NCI-H774 (cell line): ENCODE measurements at regions not wholly inside any gene's neighbourhood (a gene's known extent, or its start where the extent isn't known, plus 50 kb on each side); places are given as distances from the start of the nearest gene placed in this dataset.
A peak's percentile ranks its signal among the peaks of the same experiment; 100 is the strongest.
"Not testable (repeated sequence)": the region's sequence is repeated elsewhere in the genome, so short reads cannot be mapped to it uniquely, and the experiment has no call there.

Experiments
- DNase-seq: peaks from one replicate; lab custom pipeline; 2025; lab: John Stamatoyannopoulos, UW

DNA sequence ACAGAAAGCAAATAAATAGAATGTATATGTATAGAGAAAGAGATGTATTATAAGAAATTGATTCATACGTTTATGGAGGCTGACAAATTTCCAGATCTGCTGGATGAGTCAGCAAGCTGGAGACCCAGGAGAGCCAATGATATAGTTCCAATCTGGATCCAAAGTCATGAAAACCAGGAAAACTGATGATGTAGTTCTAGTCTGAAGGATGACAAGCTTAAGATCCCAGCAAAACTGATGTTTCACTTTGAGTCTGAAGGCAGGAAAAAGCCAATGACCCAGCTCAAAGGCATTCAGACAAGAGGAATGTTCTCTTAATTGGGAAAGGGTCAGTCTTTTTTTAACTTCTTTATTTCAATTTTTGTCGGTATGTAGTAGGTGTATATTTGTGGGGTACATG lies 102.6 kb downstream of the LHFPL1 start:
- DNase-seq = no peak

DNA sequence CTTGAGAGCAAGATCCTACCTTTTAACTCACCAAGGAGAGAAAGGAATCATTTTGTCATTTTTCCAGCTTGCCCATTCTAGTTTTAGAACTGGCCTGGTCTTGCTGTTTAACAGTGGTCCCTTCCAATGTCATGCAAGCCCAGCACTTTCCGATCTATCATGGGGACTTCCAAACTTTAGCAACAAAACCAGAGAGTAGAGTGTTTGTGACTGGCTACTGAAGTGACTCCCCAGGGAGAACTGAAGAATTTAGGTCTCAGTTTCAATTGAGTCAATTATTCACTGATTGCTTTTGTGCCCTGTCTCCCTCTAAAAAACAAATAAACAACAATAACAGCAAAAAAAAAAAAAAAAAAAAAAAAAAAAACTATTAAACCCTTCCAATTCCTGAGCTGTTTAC lies 108.3 kb downstream of the LHFPL1 start:
- DNase-seq = no peak

DNA sequence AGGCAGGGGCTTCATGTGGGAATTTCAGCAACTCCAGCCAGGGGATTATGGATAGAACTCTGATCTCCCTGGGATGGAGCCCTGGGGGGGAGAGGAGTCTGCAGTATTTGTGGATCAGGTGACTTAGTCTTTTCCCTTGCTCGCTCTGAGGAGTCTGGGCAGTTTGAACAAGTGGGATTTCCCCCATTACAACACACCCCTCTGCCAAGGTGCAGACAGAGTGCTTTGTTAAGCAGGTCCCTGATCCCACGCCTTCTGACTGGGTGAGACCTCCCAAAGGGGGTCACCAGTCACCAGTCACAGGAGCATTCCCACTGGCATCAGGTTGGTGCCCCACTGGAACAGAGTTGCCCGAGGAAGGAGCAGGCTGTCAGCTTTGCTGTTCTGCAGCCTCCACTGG lies 123.9 kb downstream of the LHFPL1 start:
- DNase-seq = no peak

DNA sequence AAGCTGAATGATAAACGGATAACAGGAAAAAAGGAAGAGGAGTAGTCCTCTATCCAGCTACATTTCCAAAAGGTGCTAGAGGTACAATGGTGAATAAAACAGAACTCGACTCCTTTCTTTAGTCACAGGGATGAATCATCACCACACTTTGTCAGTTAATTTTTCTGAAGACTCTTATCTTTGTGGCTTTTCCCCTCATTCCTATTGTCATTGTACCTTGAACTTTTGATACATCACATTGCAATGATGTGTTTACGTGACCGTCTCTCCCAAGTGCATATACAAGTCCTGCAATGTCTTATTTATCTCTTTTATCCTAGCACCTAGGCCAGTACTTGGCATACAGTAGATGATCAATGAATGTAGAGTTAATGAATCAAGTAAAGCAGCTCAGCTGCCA lies 134.7 kb downstream of the LHFPL1 start:
- DNase-seq = no peak

DNA sequence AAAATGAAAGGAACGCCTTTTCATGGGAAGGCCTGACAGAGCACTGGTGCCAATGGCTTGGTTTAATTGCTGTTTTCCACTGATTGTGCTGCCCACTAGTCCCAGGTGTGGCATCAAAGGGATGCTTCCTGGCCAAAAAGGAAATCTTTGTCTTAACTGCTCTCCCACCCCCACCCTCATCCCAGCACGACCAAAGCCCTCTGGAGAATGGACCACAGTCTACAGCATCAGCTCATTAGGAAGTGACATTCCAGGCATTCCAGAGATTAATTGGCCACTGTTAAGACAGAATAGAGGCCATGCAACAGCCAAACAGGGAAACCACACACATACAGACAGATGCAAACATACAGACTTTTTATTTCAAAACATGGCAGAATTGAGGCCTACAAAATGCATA lies 143.2 kb downstream of the LHFPL1 start:
- no peak for DNase-seq

DNA sequence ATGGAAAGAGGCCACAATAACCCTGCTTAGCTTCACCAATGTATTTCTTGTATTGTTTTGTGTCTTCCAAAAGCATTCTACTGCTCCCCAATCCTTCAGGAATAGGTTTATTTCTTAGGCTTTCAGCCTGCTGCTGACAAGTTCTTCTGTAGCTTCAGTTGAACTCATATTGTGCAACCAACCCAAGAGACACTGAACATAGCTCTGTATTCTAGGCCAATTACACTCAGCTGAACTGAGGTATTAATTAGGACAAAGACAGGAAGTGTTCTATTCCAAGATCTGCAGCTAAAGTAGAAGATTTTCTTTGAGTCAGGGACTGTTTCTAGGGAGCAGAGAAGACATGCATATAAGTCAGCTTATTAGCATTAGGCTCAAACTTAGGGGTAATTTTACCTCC lies 151.8 kb downstream of the LHFPL1 start:
- DNase-seq = no peak

DNA sequence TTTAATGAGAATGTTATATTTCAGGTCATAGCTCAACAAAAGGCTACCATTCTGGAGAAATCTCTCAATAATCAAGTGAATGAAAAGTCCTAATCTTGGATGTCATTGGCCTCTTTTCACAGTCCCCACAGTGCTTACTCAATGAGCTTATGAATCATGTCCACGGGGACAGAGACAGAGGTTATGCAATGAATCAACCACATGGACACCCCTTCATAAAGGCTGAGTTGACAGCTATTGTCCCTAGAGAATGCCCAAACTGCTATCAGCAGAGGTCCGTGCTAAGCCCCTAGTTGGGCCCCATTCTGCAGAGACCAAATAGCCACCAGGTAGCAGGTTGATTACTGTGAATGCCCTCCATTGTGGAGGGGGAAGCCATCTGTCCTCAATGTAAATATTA lies 158.1 kb downstream of the LHFPL1 start:
- no peak for DNase-seq

DNA sequence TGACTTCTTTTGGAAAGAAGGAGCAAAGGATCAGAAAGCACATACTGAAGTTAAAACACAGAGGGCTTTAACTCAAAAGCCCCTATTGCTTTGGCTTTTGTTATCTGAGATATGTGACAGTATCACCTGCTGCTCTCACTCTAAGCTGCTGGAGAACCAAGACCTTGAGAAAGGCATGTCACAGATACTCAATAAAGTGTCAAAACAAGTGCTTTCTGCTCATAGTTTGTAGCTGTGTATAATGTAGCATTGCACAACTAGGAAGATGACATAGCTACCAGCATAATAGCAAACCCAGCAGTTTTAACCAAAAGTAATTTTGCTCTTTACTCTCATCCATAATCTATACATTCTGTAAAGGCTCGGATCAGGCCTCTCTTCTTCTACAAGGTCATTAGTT lies 159.6 kb downstream of the LHFPL1 start:
- no peak for DNase-seq

DNA sequence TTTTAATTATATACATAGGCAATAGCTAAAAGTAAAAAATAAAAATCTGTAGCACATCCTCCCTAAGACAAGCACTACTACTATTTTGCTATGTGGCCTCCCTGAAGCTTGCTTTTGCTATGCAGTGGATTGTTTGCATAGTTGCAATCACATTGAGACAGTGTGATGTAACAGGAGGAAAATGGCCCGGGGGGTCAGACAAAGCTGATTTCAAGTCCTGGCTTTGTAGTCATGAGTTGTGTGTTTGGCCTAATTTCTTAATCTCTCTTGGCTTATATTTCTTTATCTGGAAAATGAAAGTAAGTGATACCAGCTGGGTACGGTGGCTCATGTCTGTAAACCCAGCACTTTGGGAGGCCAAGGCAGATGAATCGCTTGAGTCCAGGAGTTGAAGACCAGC lies 166.6 kb downstream of the LHFPL1 start:
- no peak for DNase-seq

DNA sequence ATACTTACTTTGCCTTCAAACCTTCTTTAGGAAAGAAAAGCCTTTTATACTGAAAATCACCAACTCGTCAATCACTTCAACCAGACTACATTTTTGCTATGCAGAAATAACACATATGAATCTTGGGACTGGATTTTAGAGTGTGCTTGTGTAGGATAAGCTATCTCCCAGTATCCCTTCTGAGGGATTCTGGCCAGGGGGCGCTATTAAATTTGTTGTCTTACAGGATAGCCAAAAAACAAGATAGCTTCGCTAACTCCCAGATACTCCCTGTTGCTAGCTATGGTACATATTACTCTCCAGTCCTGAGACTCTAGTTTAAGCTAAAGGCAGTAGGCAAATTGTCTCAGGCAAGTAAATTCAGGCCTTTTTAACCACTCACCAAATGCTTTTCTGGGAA lies 167.2 kb downstream of the LHFPL1 start:
- DNase-seq = no peak

DNA sequence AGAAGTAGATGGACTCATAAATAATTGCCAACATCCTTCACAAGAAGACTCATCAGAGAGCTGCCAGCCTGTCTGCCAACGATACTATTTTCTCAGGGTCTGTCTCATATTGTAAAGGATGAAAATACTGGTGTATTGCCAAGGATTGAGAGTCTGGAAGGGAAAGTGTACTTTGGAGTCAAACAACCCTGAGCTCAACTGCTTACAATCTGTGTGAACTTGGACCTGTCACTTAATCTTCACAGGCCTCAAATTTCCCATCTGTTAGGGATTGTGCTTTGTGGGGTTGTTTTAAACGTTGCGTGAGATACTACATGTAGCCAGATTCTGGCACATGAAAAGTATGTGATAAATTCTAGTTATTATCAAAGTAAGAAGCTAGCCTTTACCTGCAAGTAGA lies 169.1 kb downstream of the LHFPL1 start:
- no peak for DNase-seq

DNA sequence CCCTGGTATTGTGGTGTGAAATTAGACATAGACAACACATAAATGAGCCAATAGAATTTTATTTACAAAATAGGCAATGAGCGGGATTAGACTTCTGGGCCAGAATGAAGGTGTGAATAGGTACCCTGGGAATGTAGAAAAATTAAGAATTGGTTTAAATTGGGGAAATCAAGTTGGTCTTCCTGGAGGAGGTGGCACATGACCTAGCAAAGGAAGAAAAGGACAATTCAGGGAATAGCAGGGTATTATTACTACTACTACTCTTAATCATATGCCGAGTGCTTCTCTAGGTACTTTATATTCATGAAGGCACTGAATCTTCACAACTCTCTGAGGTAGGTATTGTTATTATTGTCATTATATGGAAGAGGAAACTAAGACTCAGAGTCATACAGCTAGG lies 202.1 kb downstream of the LHFPL1 start:
- no peak for DNase-seq

DNA sequence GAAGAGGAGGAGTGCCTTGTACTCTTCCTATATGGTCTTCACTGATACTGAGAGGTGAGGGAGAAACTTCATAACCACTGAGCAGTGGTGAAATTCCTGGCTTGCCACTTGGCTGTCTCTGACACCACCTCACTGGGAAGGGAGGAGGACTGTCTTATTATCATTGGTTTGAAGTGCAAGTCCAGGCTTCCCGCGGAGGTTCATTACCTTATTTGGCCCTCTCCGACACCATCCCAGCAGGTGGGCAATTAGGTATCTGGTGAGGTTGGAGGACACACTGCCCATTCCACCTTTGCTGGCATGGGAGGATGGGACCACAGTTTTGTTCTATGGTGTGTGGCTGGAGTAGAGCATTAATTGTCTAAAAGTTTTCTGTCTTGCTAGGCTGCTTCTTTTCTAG lies 206.1 kb downstream of the LHFPL1 start:
- DNase-seq = no peak

DNA sequence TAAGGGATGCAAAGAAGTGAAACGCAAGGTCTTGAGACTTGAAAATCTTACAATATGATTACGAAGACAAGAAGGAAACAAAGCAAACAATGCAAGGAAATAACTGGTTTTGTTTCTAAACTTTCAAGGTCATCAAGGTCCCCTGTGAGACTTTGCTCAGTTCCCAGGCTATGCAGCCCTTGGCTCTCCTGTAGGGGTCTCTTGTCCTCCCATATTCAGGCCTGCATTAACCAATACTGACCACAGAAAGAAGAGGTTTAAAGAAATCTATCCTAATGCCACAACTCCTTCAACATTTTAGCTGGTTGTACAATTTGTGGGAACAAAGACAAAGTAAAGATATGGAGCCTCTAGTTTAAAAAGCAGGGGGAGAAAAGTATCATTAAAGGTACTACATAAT lies 209.2 kb downstream of the LHFPL1 start:
- DNase-seq = no peak

DNA sequence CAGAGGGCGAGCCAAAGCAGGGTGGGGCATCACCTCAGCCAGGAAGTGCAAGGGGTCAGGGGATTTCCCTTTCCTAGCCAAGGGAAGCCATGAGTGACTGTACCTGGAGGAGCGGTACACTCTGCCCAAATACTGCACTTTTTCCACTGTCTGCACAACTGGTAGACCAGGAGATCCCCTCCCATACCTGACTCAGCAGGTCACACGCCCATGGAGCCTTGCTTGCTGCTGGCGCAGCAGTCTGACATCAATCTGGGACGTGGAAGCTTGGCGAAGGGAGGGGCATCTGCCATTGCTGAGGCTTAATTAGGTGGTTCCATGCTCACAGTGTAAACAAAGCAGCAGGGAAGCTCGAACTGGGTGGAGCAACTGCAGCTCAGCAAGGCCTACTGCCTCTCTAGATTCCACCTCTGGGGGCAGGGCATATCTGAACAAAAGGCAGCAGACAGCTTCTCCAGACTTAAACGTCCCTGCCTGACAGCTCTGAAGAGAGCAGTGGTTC lies 217.7 kb downstream of the LHFPL1 start:
- DNase-seq = not testable (repeated sequence)

DNA sequence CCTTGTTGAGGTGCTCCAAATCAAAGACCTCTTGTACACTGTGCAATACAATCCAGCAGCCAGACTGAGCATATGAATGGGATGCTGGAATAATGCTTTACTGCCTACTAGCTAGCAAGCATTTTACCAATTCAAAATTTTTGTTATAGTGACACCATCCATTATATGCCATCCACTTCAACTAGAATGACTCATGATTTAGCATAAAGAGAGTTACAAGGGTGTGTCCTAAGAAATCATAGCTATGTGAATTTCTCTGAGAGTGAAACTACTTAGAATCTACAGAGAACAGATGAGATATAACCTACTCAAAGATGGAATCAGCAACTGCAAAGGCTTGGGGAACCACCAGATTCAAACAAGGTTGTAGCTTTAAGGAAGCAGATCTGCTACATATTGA lies 221.9 kb downstream of the LHFPL1 start:
- DNase-seq = no peak

DNA sequence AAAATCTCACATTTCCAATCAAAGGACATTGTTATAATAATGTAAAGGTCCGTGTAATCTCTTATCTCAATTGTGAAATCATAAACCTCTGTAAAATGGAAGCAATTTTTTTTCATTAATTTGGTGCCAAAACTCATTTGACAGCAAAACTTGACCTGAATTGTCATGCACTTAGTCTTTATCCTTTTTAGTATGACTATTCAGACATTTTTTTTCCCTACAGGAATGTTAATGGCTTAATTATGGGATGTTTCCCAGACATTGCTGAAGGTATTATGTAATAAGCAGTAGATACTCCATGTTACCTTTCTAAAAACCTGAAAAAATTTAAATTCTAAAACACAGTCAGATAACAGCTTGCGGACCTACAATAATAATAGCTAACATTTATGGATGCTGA lies 228.9 kb downstream of the LHFPL1 start:
- DNase-seq = no peak

DNA sequence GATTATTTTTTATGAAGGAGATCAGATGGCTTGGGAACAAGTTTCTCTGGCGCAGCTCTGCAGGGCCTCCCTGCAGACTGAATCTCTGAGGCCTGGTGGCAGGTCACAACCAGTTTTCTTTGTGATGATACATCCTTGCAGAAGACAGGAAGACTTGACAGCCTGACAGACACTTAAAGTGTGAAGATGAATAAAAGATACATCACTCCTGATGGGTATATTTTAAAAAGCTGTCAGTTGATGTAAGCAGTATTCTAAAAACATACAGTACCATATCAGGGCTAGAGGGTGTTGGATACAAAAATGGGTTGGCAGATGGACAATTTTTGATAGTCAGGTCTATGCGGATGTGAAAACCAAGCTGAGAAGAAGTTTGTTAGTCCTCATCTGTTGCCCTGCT lies 239.5 kb downstream of the LHFPL1 start:
- no peak for DNase-seq

DNA sequence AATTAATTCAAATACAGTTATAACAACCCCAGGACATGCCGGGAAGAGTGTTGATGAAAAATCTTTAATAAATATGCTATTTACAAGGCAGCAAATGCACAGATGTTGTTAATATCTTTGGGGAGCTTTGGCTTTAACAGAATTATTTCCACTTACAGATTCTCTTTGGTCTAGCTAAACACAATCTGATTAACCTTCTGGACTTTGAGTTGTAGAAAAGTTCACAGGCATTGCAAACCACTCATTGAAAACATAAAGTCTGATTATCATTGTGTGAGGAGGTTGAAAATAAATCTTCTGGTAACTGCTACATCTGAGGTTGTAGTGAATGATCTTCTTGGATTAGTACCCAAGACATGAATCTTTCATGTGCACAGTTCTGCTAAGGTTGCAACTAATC lies 255.6 kb downstream of the LHFPL1 start:
- no peak for DNase-seq

DNA sequence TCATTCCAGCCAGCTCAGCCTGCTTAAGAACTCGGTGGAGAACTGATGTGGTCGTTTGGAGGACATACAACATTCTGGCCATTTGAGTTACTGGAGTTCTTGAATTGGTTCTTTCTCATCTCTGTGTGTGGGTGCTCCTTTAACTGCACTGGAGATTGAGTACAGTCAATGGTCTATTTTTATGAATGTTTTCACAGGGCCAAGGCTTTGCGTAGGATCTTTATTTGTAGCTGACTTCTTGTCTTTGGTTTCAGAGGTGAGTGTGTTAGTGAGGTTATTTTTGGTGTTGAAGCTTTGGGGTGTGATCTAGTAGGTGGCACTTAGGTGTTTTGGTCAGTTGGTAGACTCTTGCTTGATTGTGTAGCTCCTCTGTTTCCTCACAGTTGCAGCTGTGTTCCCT lies 288.4 kb downstream of the LHFPL1 start:
- DNase-seq = no peak

DNA sequence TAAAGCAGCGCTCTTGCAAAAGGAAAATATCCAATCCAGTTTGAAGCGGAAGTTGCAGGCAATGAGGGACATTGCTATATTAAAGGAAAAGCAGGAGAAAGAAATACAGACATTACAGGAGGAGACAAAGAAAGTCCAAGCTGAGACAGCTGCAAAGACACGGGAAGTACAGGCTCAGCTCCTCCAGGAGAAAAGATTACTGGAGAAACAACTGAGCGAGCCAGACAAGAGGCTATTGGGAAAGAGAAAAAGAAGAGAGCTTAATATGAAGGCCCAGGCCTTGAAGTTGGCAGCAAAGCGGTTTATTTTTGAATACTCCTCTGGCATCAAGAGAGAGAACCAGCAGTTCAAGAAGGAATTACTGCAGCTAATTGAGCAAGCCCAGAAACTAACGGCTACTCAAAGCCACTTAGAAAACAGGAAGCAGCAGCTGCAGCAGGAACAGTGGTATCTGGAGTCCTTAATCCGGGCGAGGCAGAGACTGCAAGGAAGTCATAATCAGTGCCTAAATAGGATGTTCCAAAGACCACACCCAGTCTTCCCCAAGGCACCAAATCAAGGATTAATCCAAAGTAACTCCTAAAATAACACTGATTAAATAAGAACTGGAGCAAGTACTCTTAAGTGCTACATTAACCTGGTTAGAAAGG lies 298.0 kb downstream of the LHFPL1 start:
- DNase-seq = not testable (repeated sequence)

DNA sequence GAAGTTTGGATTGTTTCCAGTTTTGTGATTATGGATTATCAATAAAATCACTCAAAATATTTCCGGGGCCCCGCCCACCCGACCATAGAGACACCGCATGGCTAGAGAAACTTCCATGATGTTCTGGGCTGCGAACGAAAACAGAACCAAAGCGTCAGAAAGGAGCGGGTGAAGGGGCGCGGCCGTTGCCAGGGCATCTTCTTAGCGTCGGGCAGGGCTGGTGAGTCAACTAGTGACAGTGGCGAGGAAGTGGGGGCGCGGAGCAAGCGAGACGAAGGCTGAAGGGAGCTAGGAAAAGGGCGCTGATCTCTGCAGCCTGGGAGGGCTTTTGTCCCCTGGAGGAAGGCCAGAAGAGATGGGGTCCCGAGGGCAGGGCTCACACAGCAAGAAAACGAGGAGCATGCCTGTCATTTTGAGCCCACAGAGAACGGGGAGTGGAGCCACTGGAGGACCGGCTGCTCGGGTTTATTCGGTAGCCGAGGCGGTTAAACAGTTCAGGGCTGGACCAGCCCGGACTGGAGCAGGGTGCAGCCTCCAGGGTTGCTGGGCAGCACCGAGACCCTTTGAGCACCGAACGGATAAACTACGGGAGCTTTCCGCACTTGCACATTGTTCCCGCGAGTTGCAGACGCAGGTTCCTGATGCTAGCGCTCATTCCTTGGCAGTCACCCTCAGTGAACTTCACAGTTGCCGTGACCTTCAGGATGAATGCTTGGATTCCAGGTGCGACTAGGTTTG lies 298.1 kb upstream of the TRPC5 start:
- DNase-seq = peak; percentile 1

DNA sequence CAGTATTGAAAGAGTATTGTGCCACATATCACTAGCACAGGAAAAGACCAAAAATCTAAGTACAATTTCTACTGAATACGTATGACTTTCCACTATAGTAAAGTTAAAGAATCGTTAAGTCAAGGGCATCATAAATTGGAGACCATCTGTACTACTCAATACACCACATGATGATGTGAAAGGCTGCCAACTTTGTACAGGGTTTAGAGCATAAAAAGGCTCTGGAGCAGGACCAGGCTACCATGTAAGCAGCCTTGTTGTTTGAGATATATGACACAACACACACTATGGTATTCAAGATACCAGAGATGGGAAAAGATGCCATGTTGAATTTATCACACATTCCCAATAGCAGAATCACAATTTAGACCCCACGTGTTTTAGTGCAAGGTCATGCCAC lies 294.9 kb upstream of the TRPC5 start:
- no peak for DNase-seq

DNA sequence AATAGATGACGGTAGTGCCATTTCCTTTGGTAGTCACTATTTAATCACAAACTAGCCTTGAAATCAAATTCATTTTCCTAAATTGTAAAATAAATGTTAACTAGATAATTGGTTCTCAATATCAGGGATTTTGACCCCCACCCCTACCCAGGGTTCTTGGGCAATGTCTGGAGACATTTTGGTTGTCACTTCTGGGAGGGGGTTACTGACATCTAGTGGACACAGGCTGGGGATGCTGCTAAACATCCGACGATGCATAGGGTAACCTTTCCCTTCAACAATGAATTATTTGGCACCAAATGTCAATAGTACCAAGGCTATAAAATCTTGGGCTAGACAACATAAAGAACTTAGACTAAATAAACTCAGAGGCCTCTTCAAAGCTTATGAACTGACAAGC lies 285.8 kb upstream of the TRPC5 start:
- no peak for DNase-seq
